K562 (cell line): ENCODE measurements at regions not wholly inside any gene's neighbourhood (a gene's known extent, or its start where the extent isn't known, plus 50 kb on each side); places are given as distances from the start of the nearest gene placed in this dataset.

Source experiments
- AFF1 ChIP-seq, 2 experiments: fragments of 450-650 bp; IDR thresholded peaks; 2 replicates each; pipeline ENCODE4 v1.6.1; 2018; ENCODE audit warnings: mild to moderate bottlenecking in 2 of 2, low read depth in 1 of 2; ENCODE audit not compliant: partially characterized antibody in 2 of 2
- ARHGAP35 ChIP-seq: fragments of 450-650 bp; IDR thresholded peaks from 2 replicates; pipeline ENCODE4 v1.6.1; 2018; ENCODE audit not compliant: partially characterized antibody
- ATF1 ChIP-seq, 2 experiments: fragments of 450-650 bp in 1 of 2; IDR thresholded peaks; 2 replicates each; pipeline ENCODE4 v1.6.1; 2016; ENCODE audit warnings: missing compliant biosample characterization in 1 of 2, missing genetic modification characterization in 1 of 2
- BRD9 ChIP-seq: fragments of 450-650 bp; IDR thresholded peaks from 2 replicates; pipeline ENCODE4 v1.6.1; 2018; ENCODE audit warnings: low read depth; ENCODE audit not compliant: partially characterized antibody
- CEBPB ChIP-seq: fragments of 450-650 bp; IDR thresholded peaks from 2 replicates; pipeline ENCODE4 v1.6.1; 2016; ENCODE audit warnings: missing genetic modification characterization, missing compliant biosample characterization
- CHD2 ChIP-seq: IDR thresholded peaks from 2 replicates; pipeline ENCODE4 v1.6.1; 2011; ENCODE audit warnings: low read depth, low read length
- DIDO1 ChIP-seq: fragments of 450-650 bp; IDR thresholded peaks from 2 replicates; pipeline ENCODE4 v1.6.1; 2016; ENCODE audit warnings: low read depth, missing biosample characterization, missing genetic modification characterization
- GABPA ChIP-seq: fragments of 200-800 bp; sonication (Bioruptor generic); conservative IDR thresholded peaks from 2 replicates; pipeline ENCODE4 v1.6.1; 2016; ENCODE audit warnings: low read depth, missing genetic modification characterization, missing compliant biosample characterization
- HDAC2 ChIP-seq: fragments of 450-650 bp; IDR thresholded peaks from 2 replicates; pipeline ENCODE4 v1.6.1; 2016; ENCODE audit warnings: mild to moderate bottlenecking
- HNRNPH1 ChIP-seq: fragments of 200-400 bp; formaldehyde crosslinking; optimal IDR thresholded peaks from 2 replicates; pipeline ENCODE3; 2017; ENCODE audit warnings: low read depth, mild to moderate bottlenecking, low read length, moderate library complexity
- MTA3 ChIP-seq: fragments of 450-650 bp; formaldehyde crosslinking; IDR thresholded peaks from 2 replicates; pipeline ENCODE4 v1.6.1; 2017; ENCODE audit warnings: mild to moderate bottlenecking, borderline replicate concordance
- MTF1 ChIP-seq: fragments of 250-450 bp; sonication (Bioruptor Pico); IDR thresholded peaks from 2 replicates; pipeline ENCODE4 v1.9.0; 2021; ENCODE audit warnings: moderate library complexity, mild to moderate bottlenecking, inconsistent platforms, borderline replicate concordance
- NFIC ChIP-seq: fragments of 450-650 bp; IDR thresholded peaks from 2 replicates; pipeline ENCODE4 v1.6.1; 2017; ENCODE audit warnings: mild to moderate bottlenecking, inconsistent platforms
- NFRKB ChIP-seq: fragments of 450-650 bp; IDR thresholded peaks from 2 replicates; pipeline ENCODE4 v1.6.1; 2016; ENCODE audit warnings: low read depth
- RHOXF2B ChIP-seq: fragments of 250-450 bp; sonication (Bioruptor Pico); conservative IDR thresholded peaks from 2 replicates; pipeline ENCODE4 v1.5.1; 2021
- SMC3 ChIP-seq: conservative IDR thresholded peaks from 2 replicates; pipeline ENCODE4 v1.6.1; 2011; ENCODE audit warnings: low read depth, low read length, improper control_type of control experiment; ENCODE audit not compliant: insufficient read depth
- SNIP1 ChIP-seq: fragments of 450-650 bp; IDR thresholded peaks from 2 replicates; pipeline ENCODE4 v1.7.1; 2017; ENCODE audit warnings: low read depth, mild to moderate bottlenecking
- SREBF2 ChIP-seq: sonication (generic); formaldehyde crosslinking; IDR thresholded peaks from 2 replicates; pipeline ENCODE4 v1.4.0; 2020; ENCODE audit warnings: mild to moderate bottlenecking, missing genetic modification reagents
- ZBTB8A ChIP-seq: fragments of 450-650 bp; IDR thresholded peaks from 2 replicates; pipeline ENCODE4 v1.6.1; 2018; ENCODE audit warnings: mild to moderate bottlenecking, moderate library complexity; ENCODE audit not compliant: partially characterized antibody
- ZC3H8 ChIP-seq: fragments of 450-650 bp; IDR thresholded peaks from 2 replicates; pipeline ENCODE4 v1.6.1; 2017
- ZHX1 ChIP-seq: fragments of 150-350 bp; conservative IDR thresholded peaks from 2 replicates; pipeline ENCODE4 v1.6.1; 2014; ENCODE audit warnings: low read length
- ZKSCAN1 ChIP-seq: fragments of 150-350 bp; IDR thresholded peaks from 2 replicates; pipeline ENCODE4 v1.6.1; 2016; ENCODE audit warnings: low read depth, low read length
- ZNF24 ChIP-seq: fragments of 450-650 bp; IDR thresholded peaks from 2 replicates; pipeline ENCODE4 v1.6.1; 2016
- ZNF436 ChIP-seq: fragments of 250-450, 450-650 bp; sonication (Bioruptor Pico); formaldehyde crosslinking; IDR thresholded peaks from 2 replicates; pipeline ENCODE4 v1.7.0; 2020; ENCODE audit warnings: mild to moderate bottlenecking
- ZNF444 ChIP-seq: fragments of 250-450 bp; sonication (Bioruptor Pico); IDR thresholded peaks from 2 replicates; pipeline ENCODE4 v1.4.0; 2020; ENCODE audit warnings: mild to moderate bottlenecking, moderate library complexity
- ZNF583 ChIP-seq: fragments of 250-450 bp; sonication (Bioruptor Pico); IDR thresholded peaks from 2 replicates; pipeline ENCODE4 v1.4.0; 2020
- ZNF695 ChIP-seq: fragments of 450-650 bp; formaldehyde crosslinking; IDR thresholded peaks from 2 replicates; pipeline ENCODE4 v1.4.0; 2020; ENCODE audit warnings: mild to moderate bottlenecking, moderate library complexity

- TF ChIP-seq ARHGAP35 = no peak
- no peak; the same call in 1 of the 2 replicates for TF ChIP-seq NFRKB
- TF ChIP-seq NFIC = no peak; the same call in 1 of the 2 replicates
- TF ChIP-seq AFF1 (IDR thresholded peaks at IDR 0.05; ENCODE audit: low read depth in 1 of 2, partially characterized antibody in 2 of 2) = no peak
- TF ChIP-seq BRD9 = peak; percentile 17
- peak; percentile 85; the same call in 1 of the 2 replicates for TF ChIP-seq ZNF695
- TF ChIP-seq CEBPB = peak; percentile 75
- no peak for TF ChIP-seq HNRNPH1
- TF ChIP-seq ZHX1 = no peak
- no peak for TF ChIP-seq GABPA (tag)
- no peak for TF ChIP-seq HDAC2
- TF ChIP-seq DIDO1 (tag) = no peak
- TF ChIP-seq ZNF436 (CRISPR knock-in tag) = peak; percentile 84
- TF ChIP-seq SNIP1 = no peak
- TF ChIP-seq ZNF583 = no peak
- TF ChIP-seq RHOXF2B = peak; percentile 81; the same call in 1 of the 2 replicates
- no peak for TF ChIP-seq ZNF444
- TF ChIP-seq ZKSCAN1 = no peak
- TF ChIP-seq CHD2 = no peak
- no peak for TF ChIP-seq SREBF2 (CRISPR knock-in tag)
- no peak for TF ChIP-seq ZBTB8A
- no peak for TF ChIP-seq ZNF24
- TF ChIP-seq SMC3 = no peak
- TF ChIP-seq MTF1 (CRISPR knock-in tag) = no peak
- TF ChIP-seq ATF1 (CRISPR knock-in tag; IDR thresholded peaks at IDR 0.05) = no peak
- no peak for TF ChIP-seq ATF1 (tag; IDR thresholded peaks at IDR 0.05)
- no peak for TF ChIP-seq ZC3H8
- TF ChIP-seq MTA3 = no peak; the same call in 1 of the 2 replicates
Observed at GRCh38 chr6:26205161-26205624, 118.0 kb downstream of the HFE start (continued).
